MCF 10A (cell line): ENCODE measurements at regions not wholly inside any gene's neighbourhood (a gene's known extent, or its start where the extent isn't known, plus 50 kb on each side); places are given as distances from the start of the nearest gene placed in this dataset.

Experiments used
- BruUV-seq: library from RNA; stranded (reverse); fragments of 400-500 nt; replicated peaks from 2 replicates; lab custom pipeline; 2021; lab: Mats Ljungman, UMichigan
- CTCF ChIA-PET: fragments of 300-600 bp; sonication (Branson Sonifier 250); formaldehyde crosslinking; extraction: SDS; loops from one replicate; lab custom pipeline; 2021; ENCODE audit warnings: antibody characterized with exemption, inconsistent platforms; lab: Yijun Ruan, JAX
- POLR2A ChIA-PET: fragments of 300-600, 350-650 bp; sonication (Branson Sonifier 250); formaldehyde crosslinking; extraction: SDS; loops from one replicate; lab custom pipeline; 2020; ENCODE audit warnings: antibody characterized with exemption, inconsistent platforms; lab: Yijun Ruan, JAX
- DNase-seq: peaks from one replicate; pipeline ENCODE4 v3.0.0-alpha.2; 2018; ENCODE audit not compliant: unreplicated experiment
- H3K27ac Mint-ChIP-seq: one replicate; pipeline ENCODE4 v1.8.0; 2022; ENCODE audit warnings: mild to moderate bottlenecking, low read depth, mixed read lengths; ENCODE audit not compliant: unreplicated experiment
- H3K27me3 Mint-ChIP-seq: one replicate; pipeline ENCODE4 v1.8.0; 2022; ENCODE audit warnings: mixed read lengths; ENCODE audit not compliant: insufficient read depth, unreplicated experiment
- H3K36me3 Mint-ChIP-seq: one replicate; pipeline ENCODE4 v1.8.0; 2022; ENCODE audit warnings: mild to moderate bottlenecking, moderate library complexity, mixed read lengths; ENCODE audit not compliant: insufficient read depth, unreplicated experiment
- H3K4me1 Mint-ChIP-seq: one replicate; pipeline ENCODE4 v1.8.0; 2022; ENCODE audit warnings: mixed read lengths; ENCODE audit not compliant: insufficient read depth, unreplicated experiment
- H3K4me3 Mint-ChIP-seq: one replicate; pipeline ENCODE4 v1.8.0; 2022; ENCODE audit warnings: mild to moderate bottlenecking, moderate library complexity, mixed read lengths; ENCODE audit not compliant: unreplicated experiment
- H3K9me3 Mint-ChIP-seq: one replicate; pipeline ENCODE4 v1.8.0; 2022; ENCODE audit warnings: mixed read lengths; ENCODE audit not compliant: unreplicated experiment
- intact Hi-C: fragments of 100-400 bp; cut with micrococcal nuclease; formaldehyde crosslinking; loops from 2 replicates; pipeline ENCODE4 v1.14.1; 2022
- TF ChIP-seq, protein P1 (sequence below): fragments of 200-600 bp; IDR thresholded peaks from one replicate; pipeline ENCODE4 v1.8.0; 2022; ENCODE audit warnings: antibody characterized with exemption, mild to moderate bottlenecking; ENCODE audit not compliant: unreplicated experiment

DNA sequence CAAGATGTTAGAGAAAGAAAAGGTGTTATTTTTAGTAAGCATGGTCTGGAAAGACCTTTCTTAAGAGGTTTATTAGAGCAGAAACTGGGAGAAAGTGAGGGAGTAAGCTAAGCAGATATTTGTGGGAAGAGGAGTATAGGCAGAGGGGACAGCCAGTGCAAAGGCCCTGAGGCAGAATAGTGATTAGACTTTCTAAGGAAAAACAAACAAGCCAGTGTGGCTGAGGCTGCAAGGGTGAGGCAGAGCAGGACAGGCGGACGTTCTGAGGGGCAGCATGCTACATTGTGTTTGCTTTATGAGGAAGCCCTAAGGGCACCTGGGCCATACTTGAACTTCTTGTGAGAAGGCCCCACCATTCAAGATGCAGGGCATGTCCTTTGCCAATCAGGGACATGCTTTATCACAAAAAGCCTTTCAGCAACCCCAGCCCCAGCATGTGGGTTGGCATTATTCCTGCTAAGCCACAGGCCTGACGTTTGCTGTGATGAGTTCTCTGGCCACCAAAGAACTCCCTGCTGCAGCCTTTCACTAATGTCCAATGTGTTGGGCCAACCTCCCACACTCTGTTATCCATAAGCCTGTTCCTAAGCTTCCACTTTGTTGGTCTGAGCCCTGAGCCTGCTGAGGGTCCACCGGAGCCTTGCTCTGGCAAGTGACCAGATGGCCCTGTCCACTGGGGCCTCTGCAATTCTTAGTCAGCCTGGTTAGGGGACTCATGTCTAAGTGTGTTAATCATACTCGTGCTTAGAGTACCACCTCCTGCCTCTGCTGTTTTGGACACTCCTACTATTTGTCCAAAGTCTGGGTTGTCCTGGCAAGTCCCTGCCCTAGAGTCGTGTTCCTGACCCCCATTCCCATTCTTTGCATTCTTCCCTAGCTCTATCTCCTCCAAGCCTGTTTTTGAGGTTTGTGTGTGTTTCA is 209.9 kb upstream of the CTNNB1 start:
- DNase-seq = no peak
- CTCF ChIA-PET = interaction anchor here (0.7 kb wide), 1 partner anchor 405 kb away, joined by 4 read pairs; no protein-coding TSS in a partner anchor
- intact Hi-C loops = no loop called here

DNA sequence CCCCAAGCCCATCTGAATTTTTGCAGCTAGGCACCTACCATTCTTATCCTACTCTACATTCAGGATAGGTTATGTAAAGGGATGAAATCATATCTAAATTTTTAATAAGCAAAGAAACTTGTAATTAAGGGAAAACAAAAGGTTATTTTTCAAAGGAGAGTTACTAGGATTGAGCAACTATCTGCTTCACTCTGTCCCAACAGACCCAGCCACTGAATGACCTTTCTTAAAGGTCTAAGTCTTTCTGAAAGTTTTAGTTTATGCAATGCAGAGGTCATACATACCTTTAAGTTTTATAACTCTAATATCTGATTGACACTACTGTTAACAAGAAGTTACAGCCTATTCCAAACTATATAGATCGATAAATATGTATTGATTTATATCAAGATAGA is 209.2 kb upstream of the CTNNB1 start:
- H3K4me3 Mint-ChIP-seq = no peak overlapping the region
- POLR2A ChIA-PET = no interaction called here
- TF ChIP-seq, protein P1, sequence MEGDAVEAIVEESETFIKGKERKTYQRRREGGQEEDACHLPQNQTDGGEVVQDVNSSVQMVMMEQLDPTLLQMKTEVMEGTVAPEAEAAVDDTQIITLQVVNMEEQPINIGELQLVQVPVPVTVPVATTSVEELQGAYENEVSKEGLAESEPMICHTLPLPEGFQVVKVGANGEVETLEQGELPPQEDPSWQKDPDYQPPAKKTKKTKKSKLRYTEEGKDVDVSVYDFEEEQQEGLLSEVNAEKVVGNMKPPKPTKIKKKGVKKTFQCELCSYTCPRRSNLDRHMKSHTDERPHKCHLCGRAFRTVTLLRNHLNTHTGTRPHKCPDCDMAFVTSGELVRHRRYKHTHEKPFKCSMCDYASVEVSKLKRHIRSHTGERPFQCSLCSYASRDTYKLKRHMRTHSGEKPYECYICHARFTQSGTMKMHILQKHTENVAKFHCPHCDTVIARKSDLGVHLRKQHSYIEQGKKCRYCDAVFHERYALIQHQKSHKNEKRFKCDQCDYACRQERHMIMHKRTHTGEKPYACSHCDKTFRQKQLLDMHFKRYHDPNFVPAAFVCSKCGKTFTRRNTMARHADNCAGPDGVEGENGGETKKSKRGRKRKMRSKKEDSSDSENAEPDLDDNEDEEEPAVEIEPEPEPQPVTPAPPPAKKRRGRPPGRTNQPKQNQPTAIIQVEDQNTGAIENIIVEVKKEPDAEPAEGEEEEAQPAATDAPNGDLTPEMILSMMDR = no peak
- DNase-seq = no peak
- H3K4me1 Mint-ChIP-seq = peaks cover 6% of the 10 kb centered on the region
- BruUV-seq = no TSS peak
- CTCF ChIA-PET = interaction anchor here (0.7 kb wide), 1 partner anchor 406 kb away, joined by 4 read pairs; no protein-coding TSS in a partner anchor
- no peaks in the 10 kb centered on the region for H3K27me3 Mint-ChIP-seq
- no peaks in the 10 kb centered on the region for H3K36me3 Mint-ChIP-seq
- peak overlapping the region; percentile 24 for H3K27ac Mint-ChIP-seq
- intact Hi-C loops = no loop called here
- no peaks in the 10 kb centered on the region for H3K9me3 Mint-ChIP-seq

More for the DNA sequence above, 209.9 kb upstream of the CTNNB1 start:
- Mint-ChIP-seq H3K4me1 (peaks cover 6% of the 10 kb centered on the region), H3K27me3 (no peaks in the 10 kb centered on the region), H3K4me3 (no peak overlapping the region), H3K27ac (peak overlapping the region; percentile 24), H3K36me3 (no peaks in the 10 kb centered on the region), H3K9me3 (no peaks in the 10 kb centered on the region)
- TF ChIP-seq, protein P1 = no peak
- BruUV-seq = no TSS peak
- POLR2A ChIA-PET = no interaction called here

- intact Hi-C loops = no loop called here
- TF ChIP-seq, protein P1 = no peak
- Mint-ChIP-seq H3K9me3 (no peaks in the 10 kb centered on the region), H3K27ac (no peak overlapping the region), H3K4me1 (peaks cover 6% of the 10 kb centered on the region), H3K27me3 (no peaks in the 10 kb centered on the region), H3K4me3 (no peak overlapping the region), H3K36me3 (no peaks in the 10 kb centered on the region)
- peak; percentile 38 for DNase-seq
- ChIA-PET CTCF (no interaction called here), POLR2A (interaction anchor here (1.1 kb wide), 1 partner anchor 33 kb away, joined by 3 read pairs; no protein-coding TSS in a partner anchor)
- BruUV-seq = no TSS peak
Measured at GRCh38 chr3:40992023-40992422, 207.3 kb upstream of the CTNNB1 start.

GRCh38 chr3:40994611-40995010 is 204.7 kb upstream of the CTNNB1 start:
- no peak overlapping the region for H3K27ac Mint-ChIP-seq

More at GRCh38 chr3:40994611-40995010, 204.7 kb upstream of the CTNNB1 start:
- Mint-ChIP-seq H3K4me3 (no peak overlapping the region), H3K9me3 (no peaks in the 10 kb centered on the region), H3K36me3 (no peaks in the 10 kb centered on the region), H3K27me3 (no peaks in the 10 kb centered on the region), H3K4me1 (peaks cover 5% of the 10 kb centered on the region)
- no peak for DNase-seq
- CTCF ChIA-PET = interaction anchor here (0.6 to 0.9 kb wide), 2 partner anchors 414 to 885 kb away, joined by 3 read pairs; no protein-coding TSS in a partner anchor
- intact Hi-C loops = no loop called here
- BruUV-seq = no TSS peak
- TF ChIP-seq, protein P1 = no peak
- POLR2A ChIA-PET = interaction anchor here (0.6 kb wide), 1 partner anchor 451 kb away, joined by 4 read pairs; no protein-coding TSS in a partner anchor
